Hepatocyte (in vitro differentiated cells): ENCODE measurements at regions not wholly inside any gene's neighbourhood (a gene's known extent, or its start where the extent isn't known, plus 50 kb on each side); places are given as distances from the start of the nearest gene placed in this dataset.

Source experiments
- CTCF ChIP-seq: fragments of 200-600 bp; sonication (generic); IDR thresholded peaks from 2 replicates; pipeline ENCODE4 v1.5.1; 2016; ENCODE audit warnings: antibody characterized with exemption, mild to moderate bottlenecking; ENCODE audit not compliant: poor library complexity
- EZH2 ChIP-seq: fragments of 200-600 bp; sonication (generic); IDR thresholded peaks from 2 replicates; pipeline ENCODE4 v1.6.1; 2016; ENCODE audit warnings: antibody characterized with exemption, mild to moderate bottlenecking, borderline replicate concordance
- EZH2phosphoT487 ChIP-seq: fragments of 200-600 bp; sonication (generic); IDR thresholded peaks from one replicate; pipeline ENCODE4 v1.6.1; 2018; ENCODE audit warnings: antibody characterized with exemption, mild to moderate bottlenecking, low read depth, moderate library complexity; ENCODE audit not compliant: unreplicated experiment, severe bottlenecking

GRCh38 chr14:88987516-88987915 lies 163.1 kb downstream of the TTC8 start:
- TF ChIP-seq CTCF = no peak
- no peak for TF ChIP-seq EZH2
- no peak for TF ChIP-seq EZH2phosphoT487
